ENCODE measurements at regions not wholly inside any gene's neighbourhood (a gene's known extent, or its start where the extent isn't known, plus 50 kb on each side); places are given as distances from the start of the nearest gene placed in this dataset.

- peak overlapping the region; percentile 7 to 55 (median 44) for H3K4me3 ChIP-seq
- H3K9me3 ChIP-seq = no peaks in the 10 kb centered on the region
Observed at GRCh38 chr9:73446306-73446705, 294.6 kb downstream of the ANXA1 start.

GRCh38 chr9:73451003-73451402 lies 299.3 kb downstream of the ANXA1 start:
- peaks cover 0 to 6% (median 0%) of the 10 kb centered on the region in 9 donors for H3K36me3 ChIP-seq
- ATAC-seq (no peak), DNase-seq (no peak)
- H3K4me3 ChIP-seq = no peak overlapping the region
- no peaks in the 10 kb centered on the region for H3K27me3 ChIP-seq
- no peaks in the 10 kb centered on the region for H3K4me1 ChIP-seq
- TF ChIP-seq POLR2A (IDR thresholded peaks at IDR 0.05) (no peak), CTCF (IDR thresholded peaks at IDR 0.05) (no peak)
- peak overlapping the region in 2 of 12 donors; percentile 71 to 73 for H3K27ac ChIP-seq
- 78 to 86% (median 82%) methylated on average over 2 of the region's 2 CpGs for WGBS, 4 donors
- H3K9me3 ChIP-seq = no peaks in the 10 kb centered on the region
- intact Hi-C loops (cut with DNase I) = loop anchor here in 1 of 10 donors (5.0 kb wide), 1 partner anchor 41 kb away; no protein-coding TSS in a partner anchor

More at GRCh38 chr9:73446306-73446705, 294.6 kb downstream of the ANXA1 start:
- no peaks in the 10 kb centered on the region for H3K4me1 ChIP-seq
- no peak for DNase-seq
- peak overlapping the region in 11 of 12 donors; percentile 15 to 83 (median 73) for H3K27ac ChIP-seq
- TF ChIP-seq POLR2A (IDR thresholded peaks at IDR 0.05) = no peak
- TF ChIP-seq CTCF (IDR thresholded peaks at IDR 0.05) = no peak
- no peaks in the 10 kb centered on the region for H3K27me3 ChIP-seq
- intact Hi-C loops (cut with DNase I) = loop anchor here in 1 of 10 donors (5.0 kb wide), 1 partner anchor 51 kb away; no protein-coding TSS in a partner anchor
- peak in 2 of 4 donors; percentile 18 to 53 for ATAC-seq
- no peaks in the 10 kb centered on the region for H3K36me3 ChIP-seq

GRCh38 chr9:73459817-73460216 lies 308.2 kb downstream of the ANXA1 start:
- no peak for DNase-seq
- TF ChIP-seq POLR2A (IDR thresholded peaks at IDR 0.05) (no peak), CTCF (IDR thresholded peaks at IDR 0.05) (no peak)
- no peak for ATAC-seq
- H3K27ac ChIP-seq = no peak overlapping the region
- H3K36me3 ChIP-seq = peaks cover 0 to 6% (median 0%) of the 10 kb centered on the region in 9 donors
- H3K4me3 ChIP-seq = no peak overlapping the region
- no peaks in the 10 kb centered on the region for H3K4me1 ChIP-seq
- intact Hi-C loops (cut with DNase I) = no loop called here
- H3K27me3 ChIP-seq = no peaks in the 10 kb centered on the region
- H3K9me3 ChIP-seq = no peaks in the 10 kb centered on the region

DNA sequence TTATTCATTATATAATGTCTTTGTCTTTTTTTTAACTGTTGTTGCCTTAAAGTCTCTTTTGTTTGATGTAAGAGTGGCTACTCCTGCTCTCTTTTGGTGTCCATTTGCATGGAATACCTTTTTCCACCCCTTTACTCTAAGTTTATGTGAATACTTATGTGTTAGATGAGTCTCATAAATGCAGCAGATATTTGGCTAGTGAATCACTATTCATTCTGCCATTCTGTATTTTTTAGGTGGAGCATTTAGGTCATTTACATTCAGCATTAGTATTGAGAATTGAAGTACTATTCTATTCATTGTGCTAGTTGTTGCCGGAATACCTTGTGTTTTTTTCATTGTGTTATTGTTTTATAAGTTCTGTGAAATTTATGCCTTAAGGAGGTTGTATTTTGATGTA lies 317.1 kb downstream of the ANXA1 start:
- intact Hi-C loops (cut with DNase I) = no loop called here
- ATAC-seq = no peak
- Histone ChIP-seq H3K9me3 (peaks cover 0 to 10% (median 0%) of the 10 kb centered on the region in 12 donors), H3K27me3 (no peaks in the 10 kb centered on the region), H3K4me1 (peaks cover 0 to 10% (median 0%) of the 10 kb centered on the region in 12 donors), H3K4me3 (no peak overlapping the region), H3K36me3 (no peaks in the 10 kb centered on the region), H3K27ac (no peak overlapping the region)
- TF ChIP-seq CTCF (IDR thresholded peaks at IDR 0.05) (no peak), POLR2A (IDR thresholded peaks at IDR 0.05) (no peak)
- WGBS, 4 donors = 85 to 99% (median 91%) methylated on average over 1 of the region's 1 CpG
- no peak for DNase-seq

Measured in heart left ventricle (tissue), 16 donors.